HCT116 (cell line): ENCODE measurements at regions not wholly inside any gene's neighbourhood (a gene's known extent, or its start where the extent isn't known, plus 50 kb on each side); places are given as distances from the start of the nearest gene placed in this dataset.

Source experiments
- ATAC-seq: fragments of 200-7000 bp; cut with Tn5 transposase; 2 replicates; pipeline ENCODE4 v1.9.1; 2020; ENCODE audit warnings: mild to moderate bottlenecking, moderate library complexity
- BruUV-seq: library from RNA; stranded (reverse); fragments of 400-500 nt; replicated peaks from 2 replicates; lab custom pipeline; 2021; lab: Mats Ljungman, UMichigan
- CTCF ChIA-PET: fragments of 300-600 bp; sonication (Branson Sonifier 250); formaldehyde crosslinking; loops from one replicate; lab custom pipeline; 2021; ENCODE audit warnings: antibody characterized with exemption; lab: Charles Lee
- POLR2A ChIA-PET: fragments of 300-600, 350-600 bp; sonication (Branson Sonifier 250); formaldehyde crosslinking; loops from one replicate; lab custom pipeline; 2021; ENCODE audit warnings: antibody characterized with exemption; lab: Charles Lee
- RAD21 ChIA-PET, 2 experiments: fragments of 300-600 bp; sonication (Branson Sonifier 250); formaldehyde crosslinking; loops; one replicate each; lab custom pipeline; 2023; ENCODE audit warnings: low total read pairs in 2 of 2; ENCODE audit not compliant: uncharacterized antibody in 2 of 2, unreplicated experiment in 2 of 2, low non-redundant PET in 1 of 2; lab: Charles Lee
- DNase-seq: peaks from one replicate; pipeline ENCODE4 v3.0.0-alpha.2; 2010; ENCODE audit warnings: low read depth, low spot score
- H2AFZ ChIP-seq: fragments of 200-600 bp; shearing (Covaris generic), sonication (generic); 2 replicates; pipeline ENCODE4 v1.6.1; 2017; ENCODE audit warnings: low read depth, mixed run types, mixed read lengths, antibody characterized with exemption, low read length; ENCODE audit not compliant: poor library complexity, severe bottlenecking
- H3K27ac ChIP-seq: 2 replicates; pipeline ENCODE4 v1.5.1; 2012; ENCODE audit warnings: low read depth, low read length
- H3K27me3 ChIP-seq: fragments of 200-600 bp; sonication (generic); 2 replicates; pipeline ENCODE4 v1.6.1; 2016; ENCODE audit warnings: mixed run types, low read length, mixed read lengths; ENCODE audit not compliant: insufficient read depth
- H3K36me3 ChIP-seq, 2 experiments: fragments of 200-500 bp in 1 of 2; fragments of 200-600 bp in 1 of 2; sonication (Bioruptor generic) in 1 of 2; sonication (generic) in 1 of 2; 2 replicates each; pipeline versions ENCODE4 v1.5.1 to v1.6.1; 2014 to 2016; ENCODE audit warnings: low read length in 2 of 2, inconsistent platforms in 1 of 2, mixed read lengths in 1 of 2, mixed run types in 1 of 2; ENCODE audit not compliant: insufficient read depth in 2 of 2, control insufficient read depth in 1 of 2
- H3K4me1 ChIP-seq, 2 experiments: fragments of 200-600 bp in 1 of 2; sonication (generic) in 1 of 2; 2 replicates each; pipeline versions ENCODE4 v1.5.1 to v1.6.1; 2012 to 2017; ENCODE audit warnings: low read length in 2 of 2, inconsistent platforms in 1 of 2, mild to moderate bottlenecking in 1 of 2, mixed read lengths in 1 of 2, mixed run types in 1 of 2, moderate library complexity in 1 of 2; ENCODE audit not compliant: insufficient read depth in 2 of 2, control insufficient read depth in 1 of 2
- H3K4me2 ChIP-seq: fragments of 200-600 bp; sonication (generic); 2 replicates; pipeline ENCODE4 v1.6.1; 2017; ENCODE audit warnings: mixed run types, low read length, mixed read lengths
- H3K4me3 ChIP-seq, 2 experiments: fragments of 200-600 bp in 1 of 2; sonication (generic) in 1 of 2; replicated peaks in 1 of 2; 2 replicates each; pipeline ENCODE4 v1.5.1; 2011 to 2016; ENCODE audit warnings: low read length in 2 of 2, control low read depth in 1 of 2, low read depth in 1 of 2, mild to moderate bottlenecking in 1 of 2, mixed read lengths in 1 of 2, mixed run types in 1 of 2
- H3K79me2 ChIP-seq: fragments of 200-600 bp; sonication (generic); 2 replicates; pipeline ENCODE4 v1.6.1; 2017; ENCODE audit warnings: mild to moderate bottlenecking, mixed run types, low read length, moderate library complexity, mixed read lengths; ENCODE audit not compliant: insufficient read depth
- H3K9ac ChIP-seq: fragments of 200-600 bp; sonication (generic); 2 replicates; pipeline ENCODE4 v1.6.1; 2016; ENCODE audit warnings: low read length, mixed read lengths
- H3K9me2 ChIP-seq: fragments of 200-600 bp; sonication (generic), shearing (Covaris generic); 2 replicates; pipeline ENCODE4 v1.6.1; 2017; ENCODE audit warnings: mixed run types, mild to moderate bottlenecking, moderate library complexity; ENCODE audit not compliant: insufficient read depth
- H3K9me3 ChIP-seq, 2 experiments: fragments of 200-500 bp in 1 of 2; fragments of 200-600 bp in 1 of 2; sonication (Bioruptor generic) in 1 of 2; sonication (generic) in 1 of 2; 2 replicates each; pipeline ENCODE4 v1.6.1; 2014 to 2017; ENCODE audit warnings: low read length in 2 of 2, mixed read lengths in 2 of 2, inconsistent platforms in 1 of 2, low read depth in 1 of 2, mild to moderate bottlenecking in 1 of 2, mixed run types in 1 of 2, moderate library complexity in 1 of 2; ENCODE audit not compliant: control insufficient read depth in 1 of 2, insufficient read depth in 1 of 2
- H4K20me1 ChIP-seq: fragments of 200-600 bp; sonication (generic), shearing (Covaris generic); 2 replicates; pipeline ENCODE4 v1.6.1; 2017; ENCODE audit warnings: mixed run types, mild to moderate bottlenecking, moderate library complexity; ENCODE audit not compliant: insufficient read depth
- ELF1 ChIP-seq: IDR thresholded peaks from 2 replicates; pipeline ENCODE4 v1.6.1; 2012; ENCODE audit warnings: low read depth, borderline replicate concordance
- EZH2 ChIP-seq: fragments of 200-600 bp; sonication (generic); IDR thresholded peaks from 2 replicates; pipeline ENCODE4 v1.6.1; 2017; ENCODE audit warnings: antibody characterized with exemption, mixed run types
- EZH2phosphoT487 ChIP-seq: fragments of 200-600 bp; IDR thresholded peaks from 2 replicates; pipeline ENCODE4 v1.6.1; 2018; ENCODE audit warnings: antibody characterized with exemption, borderline replicate concordance
- SP1 ChIP-seq: IDR thresholded peaks from 2 replicates; pipeline ENCODE4 v1.6.1; 2012; ENCODE audit warnings: low read depth
- SRF ChIP-seq: IDR thresholded peaks from 2 replicates; pipeline ENCODE4 v1.6.1; 2012; ENCODE audit warnings: low read depth
- YY1 ChIP-seq: IDR thresholded peaks from 2 replicates; pipeline ENCODE4 v1.6.1; 2011; ENCODE audit warnings: low read length, low read depth, moderate library complexity, mild to moderate bottlenecking; ENCODE audit not compliant: insufficient replicate concordance; ENCODE audit errors: extremely low read depth
- ZFX ChIP-seq: fragments of 450-650 bp; IDR thresholded peaks from 2 replicates; pipeline ENCODE4 v1.6.1; 2017
- intact Hi-C: fragments of 100-400 bp; cut with micrococcal nuclease; formaldehyde crosslinking; loops from 2 replicates; pipeline ENCODE4 v1.10.0; 2022
- TF ChIP-seq, protein P1 (sequence below), 3 experiments: fragments of 200-600 bp in 1 of 3; sonication (generic) in 1 of 3; IDR thresholded peaks in 2 of 3; conservative IDR thresholded peaks in 1 of 3; 2 replicates each; pipeline ENCODE4 v1.5.1; 2012 to 2017; ENCODE audit warnings: low read depth in 2 of 3, low read length in 2 of 3, antibody characterized with exemption in 1 of 3, borderline replicate concordance in 1 of 3, control low read depth in 1 of 3, mild to moderate bottlenecking in 1 of 3, mixed read lengths in 1 of 3, mixed run types in 1 of 3, moderate library complexity in 1 of 3; ENCODE audit not compliant: insufficient read depth in 1 of 3
- TF ChIP-seq, protein P2 (sequence below): IDR thresholded peaks from 2 replicates; pipeline ENCODE4 v1.6.1; 2012
- TF ChIP-seq, protein P3 (sequence below): IDR thresholded peaks from 2 replicates; pipeline ENCODE4 v1.6.1; 2011; ENCODE audit warnings: mild to moderate bottlenecking, low read length, moderate library complexity; ENCODE audit not compliant: insufficient replicate concordance; ENCODE audit errors: extremely low read depth

DNA sequence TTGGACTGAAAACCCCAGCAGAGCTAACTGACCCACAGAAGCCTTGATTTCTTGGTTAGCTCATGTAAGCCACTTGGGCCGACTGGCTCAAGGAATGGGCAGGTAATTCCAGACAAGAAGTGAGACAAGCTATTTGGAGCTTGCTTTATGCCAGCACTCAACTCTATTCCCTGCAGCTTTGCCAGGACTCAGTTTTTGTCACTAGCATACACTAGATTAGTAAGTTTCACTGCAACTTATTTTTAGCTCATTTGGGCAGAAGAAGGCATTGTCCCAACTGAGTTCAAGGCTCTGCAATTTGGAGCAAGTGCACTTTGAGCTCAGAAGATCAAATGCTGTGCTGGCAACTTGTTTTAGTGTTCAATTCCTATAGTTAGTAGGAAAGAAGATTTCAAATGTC, 116.1 kb downstream of the SLC4A3 start:
- Histone ChIP-seq H3K9me2 (no peaks in the 10 kb centered on the region), H3K4me2 (no peak overlapping the region), H3K4me1 (no peaks in the 10 kb centered on the region), H3K4me3 (no peak overlapping the region), H2AFZ (no peak overlapping the region), H3K27me3 (no peaks in the 10 kb centered on the region), H3K9ac (no peak overlapping the region), H3K27ac (no peak overlapping the region), H4K20me1 (no peaks in the 10 kb centered on the region), H3K79me2 (peaks cover 61% of the 10 kb centered on the region), H3K9me3 (no peaks in the 10 kb centered on the region), H3K36me3 (peaks cover 19 to 30% of the 10 kb centered on the region in 2 experiments)
- ATAC-seq: no peak
- ChIA-PET POLR2A (no interaction called here), CTCF (no interaction called here), RAD21 (no interaction called here)
- TF ChIP-seq SRF: no peak
- TF ChIP-seq YY1: no peak
- TF ChIP-seq, protein P1, sequence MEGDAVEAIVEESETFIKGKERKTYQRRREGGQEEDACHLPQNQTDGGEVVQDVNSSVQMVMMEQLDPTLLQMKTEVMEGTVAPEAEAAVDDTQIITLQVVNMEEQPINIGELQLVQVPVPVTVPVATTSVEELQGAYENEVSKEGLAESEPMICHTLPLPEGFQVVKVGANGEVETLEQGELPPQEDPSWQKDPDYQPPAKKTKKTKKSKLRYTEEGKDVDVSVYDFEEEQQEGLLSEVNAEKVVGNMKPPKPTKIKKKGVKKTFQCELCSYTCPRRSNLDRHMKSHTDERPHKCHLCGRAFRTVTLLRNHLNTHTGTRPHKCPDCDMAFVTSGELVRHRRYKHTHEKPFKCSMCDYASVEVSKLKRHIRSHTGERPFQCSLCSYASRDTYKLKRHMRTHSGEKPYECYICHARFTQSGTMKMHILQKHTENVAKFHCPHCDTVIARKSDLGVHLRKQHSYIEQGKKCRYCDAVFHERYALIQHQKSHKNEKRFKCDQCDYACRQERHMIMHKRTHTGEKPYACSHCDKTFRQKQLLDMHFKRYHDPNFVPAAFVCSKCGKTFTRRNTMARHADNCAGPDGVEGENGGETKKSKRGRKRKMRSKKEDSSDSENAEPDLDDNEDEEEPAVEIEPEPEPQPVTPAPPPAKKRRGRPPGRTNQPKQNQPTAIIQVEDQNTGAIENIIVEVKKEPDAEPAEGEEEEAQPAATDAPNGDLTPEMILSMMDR (IDR thresholded peaks at IDR 0.05 in 2 of 3, conservative IDR thresholded peaks at IDR 0.05 in 1 of 3; ENCODE audit: borderline replicate concordance in 1 of 3, insufficient read depth in 1 of 3, low read depth in 2 of 3, low read length in 2 of 3): no peak
- TF ChIP-seq ELF1: no peak
- TF ChIP-seq ZFX: no peak
- TF ChIP-seq, protein P2, sequence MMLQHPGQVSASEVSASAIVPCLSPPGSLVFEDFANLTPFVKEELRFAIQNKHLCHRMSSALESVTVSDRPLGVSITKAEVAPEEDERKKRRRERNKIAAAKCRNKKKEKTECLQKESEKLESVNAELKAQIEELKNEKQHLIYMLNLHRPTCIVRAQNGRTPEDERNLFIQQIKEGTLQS: no peak
- no TSS peak for BruUV-seq
- no peak for DNase-seq
- intact Hi-C loops: no loop called here

DNA sequence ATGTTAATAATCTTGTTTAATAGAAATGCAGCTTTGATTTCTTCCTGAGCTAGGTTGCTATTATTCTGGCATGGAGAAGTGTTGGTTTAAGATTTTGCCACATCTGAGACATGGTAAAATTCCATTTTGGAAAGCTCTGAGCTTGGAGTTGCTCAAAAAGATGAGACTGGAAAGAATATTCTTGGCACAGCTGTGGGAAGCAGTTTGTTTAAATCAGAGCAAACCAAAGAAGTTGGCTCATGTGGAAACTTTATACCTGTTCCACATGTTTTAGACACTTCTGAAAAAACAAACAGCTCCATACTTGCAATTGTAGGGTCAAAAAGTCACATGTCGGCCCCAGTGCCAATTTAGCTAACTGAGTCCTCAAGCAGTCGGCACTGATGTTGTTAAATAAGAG, 116.6 kb downstream of the SLC4A3 start:
- TF ChIP-seq EZH2phosphoT487 (no peak), EZH2 (no peak), SP1 (no peak)
- TF ChIP-seq, protein P3, sequence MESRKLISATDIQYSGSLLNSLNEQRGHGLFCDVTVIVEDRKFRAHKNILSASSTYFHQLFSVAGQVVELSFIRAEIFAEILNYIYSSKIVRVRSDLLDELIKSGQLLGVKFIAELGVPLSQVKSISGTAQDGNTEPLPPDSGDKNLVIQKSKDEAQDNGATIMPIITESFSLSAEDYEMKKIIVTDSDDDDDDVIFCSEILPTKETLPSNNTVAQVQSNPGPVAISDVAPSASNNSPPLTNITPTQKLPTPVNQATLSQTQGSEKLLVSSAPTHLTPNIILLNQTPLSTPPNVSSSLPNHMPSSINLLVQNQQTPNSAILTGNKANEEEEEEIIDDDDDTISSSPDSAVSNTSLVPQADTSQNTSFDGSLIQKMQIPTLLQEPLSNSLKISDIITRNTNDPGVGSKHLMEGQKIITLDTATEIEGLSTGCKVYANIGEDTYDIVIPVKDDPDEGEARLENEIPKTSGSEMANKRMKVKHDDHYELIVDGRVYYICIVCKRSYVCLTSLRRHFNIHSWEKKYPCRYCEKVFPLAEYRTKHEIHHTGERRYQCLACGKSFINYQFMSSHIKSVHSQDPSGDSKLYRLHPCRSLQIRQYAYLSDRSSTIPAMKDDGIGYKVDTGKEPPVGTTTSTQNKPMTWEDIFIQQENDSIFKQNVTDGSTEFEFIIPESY: no peak
- intact Hi-C loops: no loop called here
- CTCF ChIA-PET: no interaction called here

More for the DNA sequence above, 116.6 kb downstream of the SLC4A3 start:
- no TSS peak for BruUV-seq
- no peak overlapping the region for H2AFZ ChIP-seq
- H3K36me3 ChIP-seq: peaks cover 14 to 35% of the 10 kb centered on the region in 2 experiments
- no peaks in the 10 kb centered on the region for H4K20me1 ChIP-seq
- H3K4me2 ChIP-seq: no peak overlapping the region
- H3K9me2 ChIP-seq: no peaks in the 10 kb centered on the region
- RAD21 ChIA-PET: no interaction called here
- DNase-seq (no peak), ATAC-seq (no peak)
- H3K4me3 ChIP-seq: no peak overlapping the region
- H3K79me2 ChIP-seq: peaks cover 66% of the 10 kb centered on the region
- POLR2A ChIA-PET: no interaction called here
- no peaks in the 10 kb centered on the region for H3K9me3 ChIP-seq
- H3K27ac ChIP-seq: no peak overlapping the region
- H3K9ac ChIP-seq: no peak overlapping the region
- H3K27me3 ChIP-seq: no peaks in the 10 kb centered on the region
- H3K4me1 ChIP-seq: no peaks in the 10 kb centered on the region
